Neuronal stem cell (in vitro differentiated cells): ENCODE measurements at regions not wholly inside any gene's neighbourhood (a gene's known extent, or its start where the extent isn't known, plus 50 kb on each side); places are given as distances from the start of the nearest gene placed in this dataset.

Source experiments
- DNase-seq: peaks from one replicate; pipeline ENCODE4 v3.0.0-alpha.2; 2013; ENCODE audit warnings: low spot score
- H2AFZ ChIP-seq: one replicate; pipeline ENCODE4 v1.6.1; 2013; ENCODE audit warnings: mild to moderate bottlenecking, low read length, inconsistent platforms
- H2AK5ac ChIP-seq: 2 replicates; pipeline ENCODE4 v1.6.1; 2013; ENCODE audit warnings: low read depth, mild to moderate bottlenecking, inconsistent platforms, low read length, moderate library complexity, mixed read lengths
- H2BK120ac ChIP-seq: 2 replicates; pipeline ENCODE4 v1.6.1; 2013; ENCODE audit warnings: low read depth, mild to moderate bottlenecking, inconsistent platforms, low read length, moderate library complexity, mixed read lengths
- H2BK12ac ChIP-seq: one replicate; pipeline ENCODE4 v1.6.1; 2013; ENCODE audit warnings: low read length, inconsistent platforms
- H2BK15ac ChIP-seq: 2 replicates; pipeline ENCODE4 v1.6.1; 2013; ENCODE audit warnings: mild to moderate bottlenecking, low read length, inconsistent platforms, mixed read lengths
- H2BK5ac ChIP-seq: one replicate; pipeline ENCODE4 v1.6.1; 2013; ENCODE audit warnings: inconsistent platforms, mild to moderate bottlenecking, low read length, moderate library complexity
- H3K14ac ChIP-seq: one replicate; pipeline ENCODE4 v1.6.1; 2013; ENCODE audit warnings: low read length, inconsistent platforms
- H3K18ac ChIP-seq: 2 replicates; pipeline ENCODE4 v1.6.1; 2013; ENCODE audit warnings: low read length, inconsistent platforms
- H3K23ac ChIP-seq: 2 replicates; pipeline ENCODE4 v1.6.1; 2013; ENCODE audit warnings: low read depth, mild to moderate bottlenecking, mixed read lengths, low read length, inconsistent platforms; ENCODE audit not compliant: poor library complexity
- H3K27ac ChIP-seq: replicated peaks from 3 replicates; pipeline ENCODE4 v1.5.1; 2013; ENCODE audit warnings: low read length, inconsistent platforms
- H3K27me3 ChIP-seq, 3 experiments: 2 replicates each; pipeline ENCODE4 v1.6.1; 2013; ENCODE audit warnings: low read length in 3 of 3, mild to moderate bottlenecking in 2 of 3, inconsistent platforms in 1 of 3, low read depth in 1 of 3, mixed read lengths in 1 of 3, moderate library complexity in 1 of 3; ENCODE audit not compliant: control insufficient read depth in 3 of 3, insufficient read depth in 3 of 3
- H3K36me3 ChIP-seq, 2 donors: replicated peaks in 1 of 2; 2 replicates each; pipeline ENCODE4 v1.6.1; 2013; ENCODE audit warnings: low read length in 2 of 2; ENCODE audit not compliant: control insufficient read depth in 2 of 2, insufficient read depth in 2 of 2
- H3K4ac ChIP-seq: 2 replicates; pipeline ENCODE4 v1.6.1; 2013; ENCODE audit warnings: inconsistent platforms, mild to moderate bottlenecking, low read length, moderate library complexity
- H3K4me1 ChIP-seq, 2 donors: 1 replicate in 1 of 2; 2 replicates in 1 of 2; pipeline ENCODE4 v1.6.1; 2013; ENCODE audit warnings: low read length in 2 of 2, low read depth in 1 of 2; ENCODE audit not compliant: control insufficient read depth in 2 of 2, insufficient read depth in 1 of 2
- H3K4me2 ChIP-seq: one replicate; pipeline ENCODE4 v1.6.1; 2013; ENCODE audit warnings: mild to moderate bottlenecking, low read length, inconsistent platforms; ENCODE audit not compliant: insufficient read depth, poor library complexity, severe bottlenecking
- H3K4me3 ChIP-seq, 2 donors: 2 replicates each; pipeline ENCODE4 v1.5.1; 2013; ENCODE audit warnings: low read length in 2 of 2, mild to moderate bottlenecking in 2 of 2, inconsistent platforms in 1 of 2, moderate library complexity in 1 of 2
- H3K79me1 ChIP-seq: one replicate; pipeline ENCODE4 v1.6.1; 2013; ENCODE audit warnings: low read depth, mild to moderate bottlenecking, inconsistent platforms, low read length, moderate library complexity
- H3K9ac ChIP-seq: one replicate; pipeline ENCODE4 v1.6.1; 2013; ENCODE audit warnings: mild to moderate bottlenecking, low read depth, low read length, inconsistent platforms; ENCODE audit not compliant: poor library complexity
- H3K9me3 ChIP-seq, 2 donors: replicated peaks in 1 of 2; 2 replicates each; pipeline versions ENCODE3 to v1.6.1; 2013; ENCODE audit warnings: low read length in 2 of 2, mild to moderate bottlenecking in 2 of 2, inconsistent platforms in 1 of 2, low read depth in 1 of 2, mixed read lengths in 1 of 2, moderate library complexity in 1 of 2; ENCODE audit not compliant: control insufficient read depth in 2 of 2, insufficient read depth in 1 of 2
- H4K8ac ChIP-seq: one replicate; pipeline ENCODE4 v1.6.1; 2013; ENCODE audit warnings: low read depth, mild to moderate bottlenecking, inconsistent platforms, low read length, moderate library complexity
- H4K91ac ChIP-seq: one replicate; pipeline ENCODE4 v1.6.1; 2013; ENCODE audit warnings: low read length, low read depth, mild to moderate bottlenecking, inconsistent platforms; ENCODE audit not compliant: poor library complexity
- WGBS, 2 donors: extraction: QIAGEN DNeasy Blood & Tissue Kit; methylation state at CpG; one replicate each; pipeline ENCODE4 v1.1.7; 2013; ENCODE audit warnings: missing lambda C conversion rate in 2 of 2, mixed read lengths in 1 of 2; ENCODE audit not compliant: insufficient read length in 2 of 2, insufficient replicate concordance in 1 of 2; ENCODE audit errors: extremely low coverage in 2 of 2; 5-methylcytosine and 5-hydroxymethylcytosine counted together

- no peak overlapping the region for H2AK5ac ChIP-seq
- no peak overlapping the region for H3K4me3 ChIP-seq
- no peak overlapping the region for H3K4me2 ChIP-seq
- H3K9ac ChIP-seq = no peak overlapping the region
- H4K8ac ChIP-seq = no peak overlapping the region
- H2BK15ac ChIP-seq = no peak overlapping the region
- no peak overlapping the region for H3K27ac ChIP-seq
- no peak for DNase-seq
- no peak overlapping the region for H4K91ac ChIP-seq
- no peaks in the 10 kb centered on the region for H3K79me1 ChIP-seq
- H3K36me3 ChIP-seq = no peaks in the 10 kb centered on the region
- no peak overlapping the region for H3K14ac ChIP-seq
- no peak overlapping the region for H3K4ac ChIP-seq
- no peak overlapping the region for H2BK12ac ChIP-seq
- no peak overlapping the region for H3K18ac ChIP-seq
- H3K23ac ChIP-seq = no peak overlapping the region
- no peak overlapping the region for H2AFZ ChIP-seq
- H2BK5ac ChIP-seq = no peak overlapping the region
- peaks cover 0 to 4% of the 10 kb centered on the region in 2 donors for H3K4me1 ChIP-seq
- H3K27me3 ChIP-seq = no peaks in the 10 kb centered on the region
- H2BK120ac ChIP-seq = no peak overlapping the region
- no peaks in the 10 kb centered on the region for H3K9me3 ChIP-seq
- WGBS, 2 donors = no CpG with 5 or more reads among the region's 1 CpG
These were observed 381.6 kb upstream of the CPEB2 start for GRCh38 chr4:14620567-14621141.

DNA sequence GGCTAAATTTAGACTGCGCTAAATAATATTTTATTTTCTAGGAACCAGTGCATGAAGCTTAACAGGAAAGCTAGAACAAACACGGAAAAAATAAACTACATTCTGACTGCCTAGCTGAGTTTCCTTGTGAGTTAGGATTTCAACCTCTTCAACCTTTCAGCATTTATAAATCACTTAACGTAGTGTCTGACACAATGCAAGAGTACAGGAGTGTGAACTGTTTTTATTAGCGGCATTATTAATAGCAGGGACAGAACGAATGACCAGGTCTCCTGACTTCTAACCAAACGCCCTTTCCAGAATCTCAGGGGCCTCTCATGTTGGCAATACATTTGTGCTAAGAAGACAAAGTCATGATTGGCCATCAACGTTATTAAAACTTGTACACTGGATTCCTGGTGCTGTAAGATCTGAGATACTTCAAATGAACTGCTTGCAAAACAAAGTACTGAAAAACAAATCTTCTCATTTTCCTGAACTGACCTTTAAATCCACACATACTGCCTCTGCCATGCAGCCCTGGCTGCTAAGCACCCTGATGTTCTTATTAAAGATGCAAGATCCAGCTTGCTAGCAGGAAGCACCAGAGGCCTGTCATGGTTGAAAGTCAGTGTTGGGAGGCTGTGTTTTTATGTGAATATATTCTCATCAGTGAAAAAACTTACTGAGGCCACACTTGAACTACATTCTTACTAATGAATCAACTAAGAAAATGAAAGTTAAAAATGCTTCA lies 380.4 kb upstream of the CPEB2 start:
- DNase-seq = no peak
- Histone ChIP-seq H3K27ac (no peak overlapping the region), H2BK12ac (no peak overlapping the region), H2BK5ac (no peak overlapping the region), H3K23ac (no peak overlapping the region), H4K8ac (no peak overlapping the region), H2AK5ac (no peak overlapping the region), H3K14ac (no peak overlapping the region), H3K4me2 (no peak overlapping the region), H3K27me3 (no peaks in the 10 kb centered on the region), H2BK120ac (no peak overlapping the region), H3K9me3 (no peaks in the 10 kb centered on the region), H3K36me3 (no peaks in the 10 kb centered on the region), H3K4me3 (no peak overlapping the region), H3K4me1 (peaks cover 0 to 4% of the 10 kb centered on the region in 2 donors), H3K18ac (no peak overlapping the region), H3K79me1 (no peaks in the 10 kb centered on the region), H2AFZ (peak overlapping the region; percentile 23), H3K4ac (peak overlapping the region; percentile 56), H4K91ac (no peak overlapping the region), H2BK15ac (no peak overlapping the region), H3K9ac (no peak overlapping the region)
- no CpG with 5 or more reads among the region's 7 CpGs for WGBS, 2 donors

DNA sequence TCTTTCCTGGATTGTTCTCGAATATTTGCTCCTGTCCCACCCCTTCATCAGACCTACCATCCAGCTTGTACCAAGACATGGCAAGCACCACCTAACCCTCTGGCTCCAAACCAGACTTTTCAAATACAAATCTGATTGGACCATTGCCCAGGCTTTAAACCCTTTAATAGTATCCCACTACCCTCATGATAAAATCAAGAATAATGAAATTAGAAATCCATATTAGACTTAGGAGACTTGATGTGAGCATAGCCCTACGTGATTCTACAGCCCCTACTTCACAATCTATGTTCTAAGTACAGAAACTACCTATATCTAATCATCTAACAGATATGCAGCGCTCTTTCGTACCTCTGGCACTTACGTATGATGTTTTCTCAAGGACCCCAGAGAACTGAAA lies 375.2 kb upstream of the CPEB2 start:
- H3K18ac ChIP-seq = no peak overlapping the region
- no peak overlapping the region for H3K4me3 ChIP-seq
- no peak overlapping the region for H3K23ac ChIP-seq
- H4K91ac ChIP-seq = no peak overlapping the region
- no peak overlapping the region for H3K9ac ChIP-seq
- H2BK5ac ChIP-seq = no peak overlapping the region
- no peak overlapping the region for H3K14ac ChIP-seq
- no peaks in the 10 kb centered on the region for H3K36me3 ChIP-seq
- no peaks in the 10 kb centered on the region for H3K79me1 ChIP-seq
- no peak overlapping the region for H2BK120ac ChIP-seq
- H4K8ac ChIP-seq = no peak overlapping the region
- H3K27ac ChIP-seq = no peak overlapping the region
- no peak overlapping the region for H3K4ac ChIP-seq
- no peak overlapping the region for H3K4me2 ChIP-seq
- H3K27me3 ChIP-seq = no peaks in the 10 kb centered on the region
- no peaks in the 10 kb centered on the region for H3K4me1 ChIP-seq
- no CpG with 5 or more reads among the region's 5 CpGs for WGBS, 2 donors
- no peak for DNase-seq
- no peak overlapping the region for H2BK12ac ChIP-seq
- H2BK15ac ChIP-seq = no peak overlapping the region
- no peak overlapping the region for H2AK5ac ChIP-seq
- H2AFZ ChIP-seq = no peak overlapping the region
- no peaks in the 10 kb centered on the region for H3K9me3 ChIP-seq

DNA sequence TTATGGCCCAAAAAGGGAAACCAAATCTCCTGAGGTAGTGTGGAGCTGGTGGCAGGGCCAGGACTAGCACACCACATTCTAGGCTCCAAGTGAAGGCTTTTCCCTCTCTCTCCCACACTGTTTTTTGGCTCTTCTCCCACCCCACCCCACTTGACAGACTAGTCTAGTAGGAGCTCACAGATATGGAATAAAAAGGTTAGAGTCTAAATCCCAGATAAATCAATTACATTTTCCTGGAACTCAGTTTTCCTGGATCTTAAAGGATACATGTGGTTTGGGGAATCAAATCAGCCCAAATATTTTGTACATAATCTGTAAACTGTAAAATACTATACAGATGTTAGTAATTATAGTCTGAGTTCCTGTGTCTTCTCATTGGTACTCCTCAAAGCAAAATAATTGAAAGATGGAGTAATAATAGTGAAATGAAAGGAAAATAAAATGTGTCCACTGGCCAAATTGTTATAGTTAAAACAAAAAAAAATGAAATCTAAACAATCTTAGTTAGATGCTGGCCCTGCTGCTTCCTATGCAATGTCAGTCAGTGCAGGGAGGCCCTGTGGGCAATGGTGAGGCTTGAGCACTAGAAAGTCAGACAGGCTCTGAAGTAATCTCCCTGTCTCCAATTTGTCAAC lies 370.4 kb upstream of the CPEB2 start:
- H2AFZ ChIP-seq = no peak overlapping the region
- H3K79me1 ChIP-seq = no peaks in the 10 kb centered on the region
- H3K9ac ChIP-seq = no peak overlapping the region
- no peak for DNase-seq
- no peak overlapping the region for H2AK5ac ChIP-seq
- H3K36me3 ChIP-seq = no peaks in the 10 kb centered on the region
- no peak overlapping the region for H3K4me2 ChIP-seq
- H4K91ac ChIP-seq = no peak overlapping the region
- H3K23ac ChIP-seq = no peak overlapping the region
- no peak overlapping the region for H2BK5ac ChIP-seq
- H3K4me1 ChIP-seq = no peaks in the 10 kb centered on the region
- no peak overlapping the region for H2BK120ac ChIP-seq
- H3K9me3 ChIP-seq = no peaks in the 10 kb centered on the region
- H4K8ac ChIP-seq = no peak overlapping the region
- no peak overlapping the region for H3K4ac ChIP-seq
- H3K27me3 ChIP-seq = no peaks in the 10 kb centered on the region
- no peak overlapping the region for H3K14ac ChIP-seq
- no peak overlapping the region for H3K18ac ChIP-seq
- H3K4me3 ChIP-seq = no peak overlapping the region
- H2BK15ac ChIP-seq = no peak overlapping the region
- no peak overlapping the region for H2BK12ac ChIP-seq
- no peak overlapping the region for H3K27ac ChIP-seq
